Lower leg skin (tissue), 4 donors: ENCODE measurements at regions not wholly inside any gene's neighbourhood (a gene's known extent, or its start where the extent isn't known, plus 50 kb on each side); places are given as distances from the start of the nearest gene placed in this dataset.

Experiments
- DNase-seq, 2 donors: peaks; one replicate each; pipeline ENCODE4 v3.0.0-alpha.2; 2019; ENCODE audit warnings: low spot score in 2 of 2
- H3K4me3 ChIP-seq: fragments of 200-600 bp; sonication (generic); 2 replicates; pipeline ENCODE4 v1.5.1; 2017; ENCODE audit warnings: mild to moderate bottlenecking, low read depth; ENCODE audit not compliant: poor library complexity, severe bottlenecking
- POLR2A ChIP-seq, 2 donors: fragments of 450-650 bp; IDR thresholded peaks; one replicate each; pipeline ENCODE4 v1.6.1; 2016 to 2017; ENCODE audit warnings: antibody characterized with exemption in 2 of 2, mild to moderate bottlenecking in 1 of 2, moderate library complexity in 1 of 2
- WGBS, 2 donors: methylation state at CpG; one replicate each; pipeline ENCODE4 v1.1.5; 2018; 5-methylcytosine and 5-hydroxymethylcytosine counted together
- intact Hi-C: fragments of 100-400 bp; cut with DNase I; formaldehyde crosslinking; loops from one replicate; pipeline ENCODE4 v1.15.0; 2023; ENCODE audit warnings: low total_unique reads
- TF ChIP-seq, protein P1 (sequence below), 3 donors: fragments of 450-650 bp; IDR thresholded peaks; one replicate each; pipeline ENCODE4 v1.5.1; 2016; ENCODE audit warnings: antibody characterized with exemption in 3 of 3, mild to moderate bottlenecking in 3 of 3, moderate library complexity in 2 of 3

- 90% methylated on average over 2 of the region's 2 CpGs for WGBS, 2 donors
- no peak overlapping the region for H3K4me3 ChIP-seq
- TF ChIP-seq, protein P1, sequence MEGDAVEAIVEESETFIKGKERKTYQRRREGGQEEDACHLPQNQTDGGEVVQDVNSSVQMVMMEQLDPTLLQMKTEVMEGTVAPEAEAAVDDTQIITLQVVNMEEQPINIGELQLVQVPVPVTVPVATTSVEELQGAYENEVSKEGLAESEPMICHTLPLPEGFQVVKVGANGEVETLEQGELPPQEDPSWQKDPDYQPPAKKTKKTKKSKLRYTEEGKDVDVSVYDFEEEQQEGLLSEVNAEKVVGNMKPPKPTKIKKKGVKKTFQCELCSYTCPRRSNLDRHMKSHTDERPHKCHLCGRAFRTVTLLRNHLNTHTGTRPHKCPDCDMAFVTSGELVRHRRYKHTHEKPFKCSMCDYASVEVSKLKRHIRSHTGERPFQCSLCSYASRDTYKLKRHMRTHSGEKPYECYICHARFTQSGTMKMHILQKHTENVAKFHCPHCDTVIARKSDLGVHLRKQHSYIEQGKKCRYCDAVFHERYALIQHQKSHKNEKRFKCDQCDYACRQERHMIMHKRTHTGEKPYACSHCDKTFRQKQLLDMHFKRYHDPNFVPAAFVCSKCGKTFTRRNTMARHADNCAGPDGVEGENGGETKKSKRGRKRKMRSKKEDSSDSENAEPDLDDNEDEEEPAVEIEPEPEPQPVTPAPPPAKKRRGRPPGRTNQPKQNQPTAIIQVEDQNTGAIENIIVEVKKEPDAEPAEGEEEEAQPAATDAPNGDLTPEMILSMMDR (IDR thresholded peaks at IDR 0.05), result no peak
- no peak for TF ChIP-seq POLR2A (IDR thresholded peaks at IDR 0.05)
- no peak for DNase-seq
- intact Hi-C loops, result no loop called here
Measured at GRCh38 chr18:8926464-8926863, 176.0 kb upstream of the NDUFV2 start.

GRCh38 chr18:8928044-8928443 is 174.5 kb upstream of the NDUFV2 start:
- no peak for TF ChIP-seq POLR2A (IDR thresholded peaks at IDR 0.05)
- TF ChIP-seq, protein P1 (IDR thresholded peaks at IDR 0.05), result no peak
- H3K4me3 ChIP-seq, result no peak overlapping the region
- intact Hi-C loops, result no loop called here
- WGBS, 2 donors, result 86 to 92% methylated on average over 2 of the region's 2 CpGs
- no peak for DNase-seq

GRCh38 chr18:8928847-8929780 is 173.4 kb upstream of the NDUFV2 start:
- intact Hi-C loops, result no loop called here
- no peak for TF ChIP-seq POLR2A (IDR thresholded peaks at IDR 0.05)
- TF ChIP-seq, protein P1 (IDR thresholded peaks at IDR 0.05), result no peak

GRCh38 chr18:8930990-8931616 is 171.4 kb upstream of the NDUFV2 start:
- DNase-seq, result no peak
- TF ChIP-seq POLR2A (IDR thresholded peaks at IDR 0.05), result no peak
- TF ChIP-seq, protein P1 (IDR thresholded peaks at IDR 0.05), result no peak
- no peak overlapping the region for H3K4me3 ChIP-seq
- 44 to 49% methylated on average over 3 of the region's 3 CpGs for WGBS, 2 donors
- intact Hi-C loops, result no loop called here

More at GRCh38 chr18:8928847-8929780, 173.4 kb upstream of the NDUFV2 start:
- WGBS, 2 donors, result 74 to 93% methylated on average over 3 of the region's 3 CpGs
- no peak for DNase-seq
- H3K4me3 ChIP-seq, result no peak overlapping the region

GRCh38 chr18:8932866-8933265 is 169.6 kb upstream of the NDUFV2 start:
- intact Hi-C loops, result no loop called here
- no peak overlapping the region for H3K4me3 ChIP-seq
- DNase-seq, result no peak
- TF ChIP-seq POLR2A (IDR thresholded peaks at IDR 0.05), result no peak
- TF ChIP-seq, protein P1 (IDR thresholded peaks at IDR 0.05), result no peak
